ENCODE measurements at regions not wholly inside any gene's neighbourhood (a gene's known extent, or its start where the extent isn't known, plus 50 kb on each side); places are given as distances from the start of the nearest gene placed in this dataset.

GRCh38 chr3:5479229-5479799 is 291.8 kb downstream of the EDEM1 start:
- TF ChIP-seq CTCF (IDR thresholded peaks at IDR 0.05) (no peak), POLR2A (IDR thresholded peaks at IDR 0.05) (no peak), POLR2AphosphoS5 (IDR thresholded peaks at IDR 0.05) (no peak)

Measured in prostate gland (tissue), 2 donors.